GM19351 (cell line): ENCODE measurements at regions not wholly inside any gene's neighbourhood (a gene's known extent, or its start where the extent isn't known, plus 50 kb on each side); places are given as distances from the start of the nearest gene placed in this dataset.

Experiments used
- ATAC-seq: cut with Tn5 transposase; IDR thresholded peaks from one replicate; pipeline ENCODE4 v1.9.1; 2021; ENCODE audit warnings: mild to moderate bottlenecking, moderate library complexity; ENCODE audit not compliant: unreplicated experiment

DNA sequence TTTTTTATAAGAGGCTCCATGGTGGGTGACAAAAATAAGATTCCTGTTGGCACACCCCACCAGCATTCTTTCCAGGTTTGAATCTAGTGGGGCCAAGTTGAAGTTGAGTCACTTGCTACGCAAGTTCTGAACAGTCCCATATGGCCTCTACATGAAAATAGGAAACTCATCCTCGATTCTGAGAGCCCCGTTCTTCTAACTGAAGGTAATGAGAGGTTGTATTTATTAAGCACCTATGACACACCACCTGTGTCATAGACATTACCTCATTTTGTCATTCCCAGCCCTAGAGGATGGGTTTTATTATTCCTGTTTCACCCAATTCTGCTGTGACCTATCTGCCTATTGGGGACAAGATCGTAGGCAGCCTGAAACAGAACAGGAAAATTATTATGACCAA lies 131.7 kb downstream of the ACTL7B start:
- no peak for ATAC-seq

DNA sequence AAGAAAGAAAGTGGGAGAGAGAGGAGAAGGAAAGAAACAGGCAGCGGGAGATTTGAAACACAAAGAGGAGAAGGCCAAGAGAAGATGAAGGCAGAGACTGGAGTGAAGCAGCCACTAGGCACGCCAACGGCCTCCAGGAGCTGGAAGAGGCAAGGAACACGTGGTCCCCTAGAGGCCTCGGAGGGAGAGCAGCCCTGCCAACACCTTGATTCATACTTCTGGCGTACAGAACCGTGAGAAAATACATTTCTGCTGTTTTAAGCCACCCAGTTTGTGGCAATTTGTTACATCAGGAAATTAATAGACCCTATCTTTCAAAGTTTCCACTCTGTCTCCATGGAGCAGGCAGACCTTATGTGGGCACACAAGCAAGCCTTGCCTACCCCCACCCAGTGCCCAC lies 133.4 kb downstream of the ACTL7B start:
- ATAC-seq: no peak

DNA sequence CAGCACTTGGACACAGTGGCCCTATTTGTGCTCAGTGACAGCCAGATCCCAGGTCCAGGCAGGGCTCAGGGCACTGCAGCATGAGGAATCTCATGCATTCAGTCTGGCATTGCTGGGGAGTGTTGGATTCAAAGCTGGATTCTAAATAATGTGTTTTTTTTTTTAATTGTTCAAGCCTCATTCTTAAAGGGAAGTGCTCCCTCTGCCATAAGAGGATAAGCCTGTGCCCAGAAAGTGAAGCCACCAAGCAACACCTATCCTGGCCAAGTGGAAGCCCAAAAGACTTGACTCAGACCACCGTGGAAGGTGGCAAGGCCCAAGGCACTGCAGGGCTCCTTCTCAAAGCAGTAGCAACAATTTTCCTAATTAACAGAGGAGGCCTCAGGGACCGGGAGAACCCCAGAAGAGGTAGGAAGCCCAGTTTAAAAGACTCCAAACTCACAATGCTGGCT lies 135.6 kb downstream of the ACTL7B start:
- ATAC-seq: no peak

- ATAC-seq: no peak
Observed at GRCh38 chr9:108710424-108710823, 145.4 kb downstream of the ACTL7B start.

GRCh38 chr9:108709997-108710396 lies 145.8 kb downstream of the ACTL7B start:
- no peak for ATAC-seq

- ATAC-seq: no peak
Observed at GRCh38 chr9:108709126-108709525, 146.7 kb downstream of the ACTL7B start.

GRCh38 chr9:108708448-108708847 lies 147.3 kb downstream of the ACTL7B start:
- ATAC-seq: no peak

DNA sequence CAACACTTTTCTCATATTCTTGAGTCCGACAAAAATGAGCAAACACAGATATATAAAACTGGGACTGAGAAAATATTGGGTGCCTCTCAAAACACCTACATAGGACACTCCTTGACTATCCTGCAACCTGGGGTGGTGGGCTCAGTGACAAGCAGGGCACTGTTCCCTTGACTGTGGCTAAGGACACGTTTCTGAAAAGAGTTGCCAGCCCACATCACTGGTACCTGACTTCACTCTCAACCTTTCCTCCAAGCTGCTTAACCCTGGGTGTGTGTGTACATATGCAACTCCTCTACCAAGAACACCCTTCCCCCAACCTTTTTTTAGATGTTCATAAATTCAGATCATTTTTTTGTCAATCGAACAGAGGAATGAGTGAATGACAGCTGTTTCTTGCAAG lies 148.7 kb downstream of the ACTL7B start:
- ATAC-seq: no peak

DNA sequence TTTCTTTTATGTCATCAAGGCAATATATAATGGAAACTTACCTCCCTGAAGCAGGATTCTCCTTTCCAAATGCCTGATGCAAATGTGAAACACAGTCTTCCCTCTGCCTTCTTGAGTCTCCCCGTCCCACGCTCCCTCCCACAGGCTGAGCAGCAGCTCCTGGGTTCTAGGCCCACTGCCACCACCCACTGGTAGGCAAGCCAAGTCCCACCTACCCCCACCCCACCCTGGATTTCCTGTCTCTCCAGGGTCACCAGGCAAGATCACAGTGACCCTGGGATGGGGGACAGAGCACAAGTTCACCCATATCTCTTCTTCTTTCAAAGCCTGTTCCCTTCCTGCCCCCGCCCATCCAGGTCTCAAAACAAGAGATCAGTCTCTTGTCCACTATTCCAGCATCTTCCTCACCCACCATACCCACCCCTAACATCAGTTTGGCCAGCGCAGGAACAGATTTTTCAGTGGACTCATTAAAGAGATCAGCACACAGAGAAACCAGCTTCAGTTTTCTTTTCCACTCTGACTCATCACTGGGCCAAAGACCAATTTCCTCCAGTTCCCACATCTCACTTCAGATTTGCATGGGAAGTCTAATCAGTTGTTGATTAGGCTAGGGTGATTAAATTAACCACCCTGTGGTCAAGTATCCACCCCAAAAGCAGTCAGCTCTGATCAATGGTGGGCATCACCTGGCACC lies 151.5 kb downstream of the ACTL7B start:
- no peak for ATAC-seq

DNA sequence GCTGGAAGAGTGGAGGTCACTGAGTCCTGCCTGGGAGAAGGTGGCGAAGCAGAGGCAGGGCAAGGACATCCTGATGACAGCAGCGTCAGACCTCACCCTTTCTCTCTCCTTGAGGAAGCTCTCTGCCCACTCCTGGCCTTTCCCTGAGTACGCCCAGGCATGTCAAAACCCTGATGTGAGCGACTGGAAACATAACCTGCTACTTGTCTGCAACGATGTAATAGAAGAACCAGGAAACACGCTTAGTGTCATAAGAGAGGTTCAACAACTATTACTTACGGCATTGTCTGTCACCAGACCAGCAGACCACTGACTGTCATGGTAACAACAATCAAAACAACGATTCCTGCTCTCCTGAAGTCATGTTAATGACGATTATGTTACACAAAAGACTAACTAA lies 152.4 kb downstream of the ACTL7B start:
- no peak for ATAC-seq

- no peak for ATAC-seq
Observed at GRCh38 chr9:108702681-108703080, 153.1 kb downstream of the ACTL7B start.

GRCh38 chr9:108698801-108699200 lies 157.0 kb downstream of the ACTL7B start:
- no peak for ATAC-seq

DNA sequence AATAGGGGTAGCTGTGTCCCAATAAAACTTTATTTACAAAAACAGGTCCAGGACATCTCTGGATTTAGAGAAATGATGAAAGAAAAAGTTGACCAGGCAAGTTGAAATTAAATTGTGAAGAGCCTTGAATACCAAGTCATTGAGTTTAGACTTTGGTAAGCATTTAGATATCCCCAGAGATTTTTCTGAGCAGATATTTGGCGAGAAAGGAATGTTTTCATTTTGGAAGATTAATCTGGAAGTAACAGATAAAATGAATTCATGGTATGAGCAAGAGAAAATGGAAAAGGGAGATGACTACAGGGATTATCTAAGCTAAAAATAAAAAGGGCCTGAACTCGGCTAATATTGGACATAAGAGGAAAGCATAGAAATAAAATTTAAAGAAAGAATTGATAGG lies 157.6 kb downstream of the ACTL7B start:
- no peak for ATAC-seq

- ATAC-seq: no peak
Observed at GRCh38 chr9:108696156-108696555, 159.6 kb downstream of the ACTL7B start.

DNA sequence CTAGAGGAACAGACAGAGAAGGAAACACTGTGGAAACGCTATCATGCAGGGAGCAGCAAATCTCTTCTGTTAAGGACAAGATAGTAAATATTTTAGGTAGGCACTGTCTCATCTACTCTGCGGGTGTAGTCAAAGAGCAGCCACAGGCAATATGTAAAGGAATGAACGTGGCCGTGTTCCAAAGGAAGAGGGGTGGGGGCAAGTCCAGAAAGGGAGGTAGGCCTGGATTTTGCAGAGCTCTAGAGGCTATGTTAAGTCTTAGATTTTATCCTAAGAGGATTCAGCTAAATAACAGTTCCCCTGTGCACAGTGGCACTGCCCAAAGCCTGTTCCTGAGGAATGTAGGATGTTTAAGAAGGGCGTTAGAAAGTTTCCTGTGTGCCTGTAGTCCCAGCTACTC lies 161.6 kb downstream of the ACTL7B start:
- no peak for ATAC-seq

- no peak for ATAC-seq
Observed at GRCh38 chr9:108691614-108692013, 164.2 kb downstream of the ACTL7B start.

DNA sequence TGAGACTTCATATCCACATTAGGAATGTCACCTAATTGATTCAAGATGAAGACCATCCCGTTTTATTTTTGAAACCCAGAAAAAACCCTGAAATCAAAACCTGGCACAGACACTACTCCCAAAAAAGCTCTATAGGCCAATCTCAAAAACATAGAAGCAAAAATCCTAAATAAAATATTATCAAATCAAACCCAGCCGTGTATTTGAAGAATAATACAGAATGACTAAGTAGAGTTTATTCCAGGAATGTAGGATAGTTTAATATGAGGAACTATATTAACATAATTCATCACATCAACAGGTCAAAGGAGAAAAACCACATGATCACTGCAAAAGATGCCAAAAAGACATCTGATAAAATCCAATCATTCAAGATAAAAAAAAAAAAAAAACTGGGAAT lies 167.1 kb downstream of the ACTL7B start:
- no peak for ATAC-seq

- ATAC-seq: no peak
Observed at GRCh38 chr9:108688051-108688450, 167.7 kb downstream of the ACTL7B start.

GRCh38 chr9:108687006-108687987 lies 168.5 kb downstream of the ACTL7B start:
- ATAC-seq: no peak

DNA sequence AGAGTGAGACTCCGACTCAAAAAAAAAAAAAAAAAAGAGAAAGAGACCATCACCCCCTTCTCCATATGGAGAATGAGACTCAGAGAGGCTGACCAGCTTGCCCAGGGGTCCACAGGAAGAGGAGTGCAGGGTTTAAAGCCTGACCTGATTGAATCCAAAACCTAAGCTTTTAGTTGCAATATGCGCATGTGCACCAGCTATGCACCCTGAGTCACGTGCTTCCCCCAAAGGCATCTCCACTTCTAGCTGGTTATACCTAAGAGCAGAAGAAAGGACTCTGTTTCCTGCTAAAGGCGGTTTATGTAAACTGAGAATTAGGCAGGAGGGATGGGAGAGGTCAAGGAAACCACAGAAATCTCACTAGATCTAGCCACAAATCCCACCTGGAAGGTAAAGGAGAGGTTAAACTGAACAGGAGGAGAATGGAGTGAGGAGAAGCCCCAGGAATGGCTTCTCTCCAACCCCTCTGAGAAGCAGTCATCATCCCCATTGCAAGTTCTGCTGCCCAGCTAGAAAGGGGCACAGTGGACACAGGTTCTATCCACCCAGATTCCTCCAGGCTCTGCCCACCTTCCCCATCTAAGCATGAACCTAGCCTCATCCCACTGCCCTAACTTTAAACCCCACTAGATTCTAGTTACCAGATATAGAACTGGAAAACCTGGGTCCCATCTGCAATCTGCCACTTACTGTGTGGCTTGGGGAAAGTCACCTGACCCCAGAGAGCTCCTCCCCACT lies 171.3 kb downstream of the ACTL7B start:
- ATAC-seq: no peak

DNA sequence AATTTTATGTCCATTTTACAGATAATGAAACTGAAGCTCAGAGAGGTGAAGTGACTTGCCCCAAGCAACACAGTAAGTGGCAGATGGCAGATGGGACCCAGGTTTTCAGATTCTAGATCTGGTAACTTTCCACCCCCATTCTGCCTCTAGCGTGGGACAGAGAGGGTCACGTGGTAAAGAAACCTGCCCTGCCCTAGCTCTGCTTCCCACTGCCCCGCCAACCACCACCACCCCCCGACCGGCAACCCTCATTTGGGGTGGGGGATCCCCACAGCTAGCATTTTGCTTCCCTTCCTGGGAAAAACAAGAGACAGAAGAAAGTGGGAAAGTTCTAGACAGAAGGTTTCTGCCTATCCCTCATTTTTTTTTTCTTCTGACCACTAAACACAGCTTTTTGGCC lies 172.5 kb downstream of the ACTL7B start:
- ATAC-seq: no peak
